ENCODE measurements at regions not wholly inside any gene's neighbourhood (a gene's known extent, or its start where the extent isn't known, plus 50 kb on each side); places are given as distances from the start of the nearest gene placed in this dataset.
A peak's percentile ranks its signal among the peaks of the same experiment; 100 is the strongest.
"Not testable (repeated sequence)": the region's sequence is repeated elsewhere in the genome, so short reads cannot be mapped to it uniquely, and the experiment has no call there.

GRCh38 chr4:17436047-17436749, 75.7 kb downstream of the QDPR start:
- not testable (repeated sequence) for DNase-seq

- no peak for DNase-seq
Measured at GRCh38 chr4:17433827-17434226, 78.1 kb downstream of the QDPR start.

- DNase-seq: no peak
Measured at GRCh38 chr4:17427991-17428390, 83.9 kb downstream of the QDPR start.

DNA sequence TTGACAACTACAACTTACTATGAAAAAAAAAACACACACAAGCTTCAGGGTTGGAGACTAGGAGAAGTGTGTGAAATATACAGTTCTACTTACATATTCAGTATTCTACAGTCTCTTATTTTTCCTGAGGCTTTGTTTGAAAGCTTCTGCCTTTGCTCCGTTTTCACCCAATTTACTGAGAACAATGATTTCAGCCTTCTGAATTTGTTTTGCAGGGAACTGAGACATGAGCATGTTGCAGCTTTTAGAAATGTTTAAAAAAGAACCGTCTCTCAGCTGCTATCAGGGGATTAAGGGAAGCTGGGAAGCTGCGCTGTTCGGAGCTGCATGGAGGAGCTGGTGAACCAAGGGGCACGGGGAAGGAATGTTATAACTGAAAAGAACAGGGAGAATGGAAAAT, 85.7 kb downstream of the QDPR start:
- DNase-seq: no peak

DNA sequence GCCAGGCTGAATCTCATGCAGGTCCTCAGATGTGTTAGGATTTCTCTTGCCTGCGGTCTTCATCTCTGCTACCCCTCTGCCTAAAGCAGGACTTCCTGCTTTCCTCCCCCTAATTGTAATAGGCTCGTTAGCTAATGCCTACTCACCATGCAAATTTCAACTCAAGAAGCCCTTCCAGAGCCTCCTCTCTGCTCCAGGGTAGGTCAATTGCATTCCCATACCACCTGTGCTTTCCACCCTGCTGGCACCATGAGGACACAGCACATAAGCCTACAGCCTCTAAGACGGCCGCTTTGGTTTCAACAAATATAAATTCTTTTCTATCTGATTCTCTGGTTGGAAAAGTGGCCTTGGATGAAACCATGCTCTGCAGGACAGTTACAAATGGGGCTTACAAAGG, 93.9 kb downstream of the QDPR start:
- DNase-seq: no peak

GRCh38 chr4:17414392-17414791, 97.5 kb downstream of the QDPR start:
- no peak for DNase-seq

DNA sequence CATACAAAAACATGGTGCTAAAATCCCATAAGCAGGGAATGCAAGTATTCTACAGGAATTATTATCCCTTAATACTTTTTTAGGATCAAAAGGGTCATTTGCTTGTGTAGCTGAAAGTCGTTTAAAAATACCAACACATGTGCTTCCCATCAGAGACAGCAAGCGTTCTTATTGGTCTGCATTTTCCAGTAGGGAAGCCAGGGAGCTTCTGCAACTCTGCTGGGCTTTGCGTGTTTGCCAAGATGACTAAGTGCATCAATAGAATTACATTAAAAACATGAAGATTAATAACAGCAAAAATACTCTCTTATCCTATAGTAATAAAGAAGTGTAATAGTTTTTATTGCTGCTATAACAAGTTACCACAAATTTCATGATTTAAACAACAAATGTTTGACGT, 111.2 kb downstream of the QDPR start:
- no peak for DNase-seq

- no peak for DNase-seq
Measured at GRCh38 chr4:17398805-17399204, 113.1 kb downstream of the QDPR start.

- no peak for DNase-seq
Measured at GRCh38 chr4:17398035-17398434, 113.9 kb downstream of the QDPR start.

DNA sequence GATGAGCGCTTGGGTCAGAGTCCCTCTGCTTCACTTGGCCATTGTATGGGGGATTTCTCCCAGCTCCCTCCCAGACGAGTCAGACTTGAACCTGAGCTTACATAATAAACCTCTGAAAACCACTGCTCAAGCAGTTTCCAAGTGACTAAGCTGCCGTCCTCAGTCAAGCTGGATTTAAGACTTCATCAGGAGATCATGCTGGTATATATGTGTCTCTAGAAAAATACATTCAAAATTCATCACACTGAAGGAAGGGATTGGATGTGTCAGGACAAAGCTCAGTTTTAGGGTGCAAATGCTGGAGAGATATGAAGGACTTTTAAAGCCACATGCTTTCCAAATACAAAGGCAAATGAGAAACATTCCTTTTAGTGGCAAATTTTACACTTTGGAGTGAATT, 114.3 kb downstream of the QDPR start:
- no peak for DNase-seq

DNA sequence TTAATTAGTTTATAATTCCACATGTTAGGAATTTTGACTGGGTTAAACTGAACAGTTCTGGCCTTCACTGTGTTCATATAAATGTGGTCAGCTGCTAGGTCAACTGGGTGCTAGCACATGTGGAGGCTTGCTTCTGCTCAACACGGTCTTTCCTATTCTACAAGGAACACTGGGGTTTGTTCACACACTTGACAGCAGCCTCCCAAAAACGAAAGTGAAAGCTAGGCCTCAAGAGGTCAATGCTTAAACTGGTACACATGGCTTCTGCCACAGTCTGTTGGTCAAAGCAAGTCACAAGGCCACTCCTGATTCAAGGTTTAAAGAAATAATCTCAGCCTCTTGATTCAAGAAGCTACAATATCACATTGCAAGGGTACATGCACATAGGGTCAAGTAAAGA, 126.5 kb downstream of the QDPR start:
- no peak for DNase-seq

DNA sequence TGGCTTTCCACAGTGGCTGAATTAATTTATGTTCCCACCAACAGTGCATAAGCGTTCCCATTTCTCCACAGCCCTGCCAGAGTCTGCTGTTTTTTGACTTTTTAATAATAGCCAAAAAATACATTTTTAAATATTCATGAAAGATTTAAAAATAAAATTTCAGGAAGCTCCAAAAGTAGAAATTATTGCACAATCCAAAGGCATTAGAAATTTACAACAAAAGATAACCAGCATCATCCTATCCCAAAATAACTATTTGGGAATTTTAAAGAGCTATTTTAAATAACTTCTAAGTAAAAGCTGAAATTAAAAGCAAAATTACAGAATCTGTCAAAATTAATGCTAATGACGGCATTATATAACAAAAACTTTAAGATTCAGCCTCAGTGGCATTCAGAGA, 131.5 kb downstream of the QDPR start:
- DNase-seq: no peak

GRCh38 chr4:17376205-17376604, 135.7 kb downstream of the QDPR start:
- peak; percentile 23 for DNase-seq

DNA sequence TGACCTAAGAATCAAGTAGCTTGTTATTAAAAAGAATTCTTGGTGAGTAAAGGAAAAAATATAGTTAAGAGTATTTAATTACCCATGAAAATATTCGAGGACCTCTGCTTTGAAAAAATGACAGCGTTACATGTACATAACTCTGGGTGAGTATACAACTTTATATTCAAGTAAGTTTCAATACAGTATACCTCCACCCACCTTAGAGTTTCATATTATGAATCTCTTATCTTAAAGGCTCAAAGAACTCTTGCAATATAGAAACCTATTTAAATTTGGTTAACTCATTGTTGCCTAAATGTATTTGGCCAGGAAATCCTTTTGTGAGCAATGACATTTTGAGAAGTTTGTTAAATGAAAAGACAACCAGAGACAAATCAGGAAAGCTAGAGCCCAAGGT, 138.2 kb downstream of the QDPR start:
- no peak for DNase-seq

GRCh38 chr4:17370818-17371217, 141.1 kb downstream of the QDPR start:
- no peak for DNase-seq

DNA sequence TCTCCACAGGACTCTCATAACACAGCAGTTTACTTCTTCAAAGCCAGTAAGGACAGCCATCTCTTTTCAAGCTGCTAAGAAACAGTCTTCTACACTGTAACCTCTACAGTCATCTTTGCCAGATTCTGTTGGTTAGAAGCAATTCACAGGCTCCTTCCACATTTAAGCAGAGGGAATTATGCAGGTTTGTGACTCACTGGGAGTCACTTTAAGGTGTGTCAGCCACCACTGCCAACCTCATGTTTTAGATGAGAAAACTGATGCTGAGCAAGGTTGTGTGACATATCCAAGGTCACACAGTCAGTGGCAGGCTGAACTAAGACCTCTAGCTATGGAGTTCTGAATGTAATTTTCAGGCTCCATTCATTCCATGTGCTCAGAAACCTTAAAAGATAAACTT, 143.5 kb downstream of the QDPR start:
- DNase-seq: no peak

- DNase-seq: peak; percentile 16
Measured at GRCh38 chr4:17367201-17367600, 144.7 kb downstream of the QDPR start.

- DNase-seq: peak; percentile 36
Measured at GRCh38 chr4:17366496-17366895, 145.4 kb downstream of the QDPR start.

DNA sequence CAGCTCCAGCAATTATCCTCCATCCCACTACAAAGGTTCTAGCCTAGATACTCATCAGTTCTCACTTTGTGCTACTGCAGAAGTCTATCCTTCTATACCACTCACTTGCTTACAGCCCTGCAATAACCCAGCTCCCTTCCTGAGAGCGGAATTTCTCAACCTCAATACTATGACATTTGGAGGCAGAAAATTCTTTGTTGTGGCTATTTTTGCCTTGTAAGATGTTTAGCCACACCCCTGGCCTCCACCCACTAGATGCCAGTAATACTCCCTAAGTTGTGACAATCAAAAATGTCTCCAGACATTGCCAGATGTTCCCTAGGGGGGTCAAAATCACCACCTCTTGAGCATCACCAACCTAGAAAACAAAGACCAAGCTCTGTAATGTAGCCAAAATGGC, 149.5 kb downstream of the QDPR start:
- no peak for DNase-seq

DNA sequence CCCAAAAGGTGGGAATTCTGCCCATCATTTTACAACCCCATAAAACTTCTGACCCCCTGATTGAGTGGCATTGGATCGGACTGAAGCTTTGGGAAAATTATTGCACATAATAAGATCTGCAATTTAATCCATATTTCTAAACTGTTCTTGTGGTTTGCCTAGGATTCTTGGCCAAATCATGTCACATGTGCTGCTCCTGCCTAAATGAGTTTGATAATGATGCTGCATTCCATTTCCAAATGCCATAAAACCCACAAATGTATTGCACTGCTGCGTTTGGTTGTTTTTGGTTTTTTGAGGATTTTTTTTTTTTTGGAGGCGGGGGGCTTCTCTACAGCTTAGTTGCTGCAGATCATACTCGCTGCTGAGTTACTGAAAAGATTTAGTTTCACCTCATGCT, 153.6 kb downstream of the QDPR start:
- peak; percentile 28 for DNase-seq

- no peak for DNase-seq
Measured at GRCh38 chr4:17356926-17357325, 155.0 kb downstream of the QDPR start.

- DNase-seq: no peak
Measured at GRCh38 chr4:17352357-17352756, 159.5 kb downstream of the QDPR start.

- DNase-seq: no peak
Measured at GRCh38 chr4:17347445-17347844, 164.4 kb downstream of the QDPR start.

- DNase-seq: no peak
Measured at GRCh38 chr4:17339376-17339775, 172.5 kb downstream of the QDPR start.

DNA sequence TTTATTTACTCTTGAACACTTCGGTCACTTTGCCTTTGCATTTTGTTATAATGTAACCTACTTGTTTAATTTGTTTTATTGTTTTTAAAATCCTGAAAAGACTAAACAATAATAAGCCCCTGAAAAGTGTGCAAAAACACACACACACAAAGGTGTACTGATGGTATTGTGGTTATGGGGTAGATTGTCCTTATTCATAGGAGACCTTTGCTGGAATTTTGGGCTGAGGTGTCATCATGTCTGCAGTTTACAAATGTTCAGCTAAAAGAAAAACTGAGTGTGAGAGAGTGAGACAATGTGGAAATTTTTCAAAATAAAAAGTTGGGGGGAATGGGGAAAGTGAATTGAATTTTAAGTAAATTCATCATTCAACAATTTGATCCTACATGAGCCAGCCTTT, 174.9 kb downstream of the QDPR start:
- DNase-seq: no peak

Data from fibroblast of skin of abdomen (primary cell).